ENCODE measurements at regions not wholly inside any gene's neighbourhood (a gene's known extent, or its start where the extent isn't known, plus 50 kb on each side); places are given as distances from the start of the nearest gene placed in this dataset.

- no peaks in the 10 kb centered on the region for H3K4me1 ChIP-seq (replicated peaks in 1 of 4; ENCODE audit: control insufficient read depth in 3 of 4, insufficient read depth in 4 of 4, low read length in 3 of 4)
- ChIA-PET CTCF (ENCODE audit: partially characterized antibody) (interaction anchor here (0.6 to 1.6 kb wide), 3 partner anchors 37 to 385 kb away, joined by 3 to 4 read pairs (median 3); no protein-coding TSS in a partner anchor), POLR2A (ENCODE audit: partially characterized antibody) (interaction anchor here (0.9 kb wide), 1 partner anchor 76 kb away, joined by 3 read pairs; no protein-coding TSS in a partner anchor)
- H3K79me2 ChIP-seq (ENCODE audit: control insufficient read depth in 1 of 2, insufficient read depth in 2 of 2, low read length in 2 of 2): no peaks in the 10 kb centered on the region
- H3K23me2 ChIP-seq (ENCODE audit: low read depth, low read length): no peaks in the 10 kb centered on the region
- DNase-seq (ENCODE audit: low read depth in 1 of 2, low spot score in 2 of 2) (no peak), FAIRE-seq (no peak)
- no peaks in the 10 kb centered on the region for H3K36me3 ChIP-seq (ENCODE audit: control insufficient read depth in 2 of 4, insufficient read depth in 4 of 4, low read length in 3 of 4)
- no peak overlapping the region for H3K27ac ChIP-seq (ENCODE audit: low read depth, low read length)
- H2BK120ac ChIP-seq (replicated peaks; ENCODE audit: low read depth, low read length): no peak overlapping the region
- no peak overlapping the region for H3K56ac ChIP-seq (replicated peaks; ENCODE audit: insufficient read length, low read depth, low read length)
- no peak overlapping the region for H3K14ac ChIP-seq (ENCODE audit: insufficient read length)
- H2AFZ ChIP-seq (ENCODE audit: low read length): no peak overlapping the region
- no peaks in the 10 kb centered on the region for H3K27me3 ChIP-seq (replicated peaks in 1 of 4; ENCODE audit: control insufficient read depth in 3 of 4, extremely low read depth in 1 of 4, insufficient read depth in 3 of 4, low read length in 3 of 4)
- H3K4me3 ChIP-seq (ENCODE audit: extremely low read depth in 1 of 4, insufficient read depth in 2 of 4, low read depth in 3 of 4, low read length in 4 of 4): no peak overlapping the region
- no peak overlapping the region for H3K9ac ChIP-seq (replicated peaks in 1 of 4; ENCODE audit: extremely low read depth in 1 of 4, low read depth in 3 of 4, low read length in 3 of 4)
- H3K4me2 ChIP-seq (ENCODE audit: insufficient read depth in 1 of 2, low read depth in 2 of 2, low read length in 2 of 2): no peak overlapping the region
- H2BK12ac ChIP-seq (ENCODE audit: low read depth, low read length): no peak overlapping the region
- no peak overlapping the region for H4K5ac ChIP-seq (ENCODE audit: insufficient read length, low read depth, low read length)
- no peak overlapping the region for H3K4ac ChIP-seq (replicated peaks; ENCODE audit: insufficient read length, low read depth, low read length)
- H3K18ac ChIP-seq (ENCODE audit: extremely low read depth, low read length): no peak overlapping the region
- H2BK20ac ChIP-seq (ENCODE audit: low read length): no peak overlapping the region
- H3K23ac ChIP-seq (ENCODE audit: insufficient read length): no peak overlapping the region
- H2BK5ac ChIP-seq (ENCODE audit: low read depth, low read length): no peak overlapping the region
- no peaks in the 10 kb centered on the region for H3K79me1 ChIP-seq (ENCODE audit: low read depth, low read length)
- H3K9me3 ChIP-seq (ENCODE audit: insufficient read depth in 2 of 2, low read depth in 1 of 2, low read length in 1 of 2): no peaks in the 10 kb centered on the region
- H2BK15ac ChIP-seq (ENCODE audit: low read length): no peak overlapping the region
- H4K91ac ChIP-seq (replicated peaks; ENCODE audit: insufficient read length, low read length): no peak overlapping the region
- H4K8ac ChIP-seq (ENCODE audit: extremely low read depth, insufficient read depth, low read length): no peak overlapping the region
- no peak overlapping the region for H2AK5ac ChIP-seq (ENCODE audit: low read depth, low read length)
- 80% methylated on average over 1 of the region's 1 CpG; no CpG with 5 or more reads in 1 of the 2 experiments for WGBS, 2 experiments (ENCODE audit: extremely low coverage in 1 of 2, insufficient coverage in 1 of 2, insufficient read length in 1 of 2, insufficient replicate concordance in 2 of 2, low coverage in 1 of 2, low lambda C conversion rate in 2 of 2, missing lambda C conversion rate in 1 of 2)
- no peaks in the 10 kb centered on the region for H4K20me1 ChIP-seq (replicated peaks in 1 of 2; ENCODE audit: control insufficient read depth in 1 of 2, insufficient read depth in 2 of 2, low read length in 2 of 2)
- TF ChIP-seq SRF (IDR thresholded peaks at IDR 0.05; ENCODE audit: low read depth, low read length): no peak
- TF ChIP-seq SAP30 (IDR thresholded peaks at IDR 0.05; ENCODE audit: insufficient read depth, insufficient replicate concordance, low read length): no peak
- TF ChIP-seq CHD1 (IDR thresholded peaks at IDR 0.05; ENCODE audit: low read depth, low read length): no peak
- TF ChIP-seq KDM4A (IDR thresholded peaks at IDR 0.05; ENCODE audit: low read depth, low read length, severe bottlenecking): no peak
- TF ChIP-seq KDM1A (IDR thresholded peaks at IDR 0.05; ENCODE audit: borderline replicate concordance, low read length): no peak
- TF ChIP-seq CBX8 (IDR thresholded peaks at IDR 0.05; ENCODE audit: borderline replicate concordance, low read depth, low read length): no peak
- no peak for TF ChIP-seq RXRA (IDR thresholded peaks at IDR 0.05; ENCODE audit: insufficient read depth, low read depth, low read length)
- no peak for TF ChIP-seq SUZ12 (IDR thresholded peaks at IDR 0.05; ENCODE audit: low read length)
- TF ChIP-seq CTBP2 (IDR thresholded peaks at IDR 0.05; ENCODE audit: borderline replicate concordance, insufficient read depth, insufficient read length, low read length): no peak
- no peak for TF ChIP-seq SIN3A (conservative IDR thresholded peaks at IDR 0.05 in 1 of 2, IDR thresholded peaks at IDR 0.05 in 1 of 2; ENCODE audit: low read depth in 1 of 2, low read length in 2 of 2)
- TF ChIP-seq RBBP5 (IDR thresholded peaks at IDR 0.05; ENCODE audit: borderline replicate concordance, low read depth, low read length): no peak
- no peak for TF ChIP-seq ZNF274 (IDR thresholded peaks at IDR 0.05; ENCODE audit: borderline replicate concordance, extremely low read depth, low read length)
- no peak for TF ChIP-seq BACH1 (IDR thresholded peaks at IDR 0.05; ENCODE audit: low read length)
- no peak for TF ChIP-seq PHF8 (conservative IDR thresholded peaks at IDR 0.05; ENCODE audit: low read depth, low read length)
- no peak for TF ChIP-seq KDM5A (IDR thresholded peaks at IDR 0.05; ENCODE audit: low read length)
Measured at GRCh38 chr11:100600941-100601340, 86.1 kb upstream of the ARHGAP42 start.
